ENCODE measurements at regions not wholly inside any gene's neighbourhood (a gene's known extent, or its start where the extent isn't known, plus 50 kb on each side); places are given as distances from the start of the nearest gene placed in this dataset.

DNA sequence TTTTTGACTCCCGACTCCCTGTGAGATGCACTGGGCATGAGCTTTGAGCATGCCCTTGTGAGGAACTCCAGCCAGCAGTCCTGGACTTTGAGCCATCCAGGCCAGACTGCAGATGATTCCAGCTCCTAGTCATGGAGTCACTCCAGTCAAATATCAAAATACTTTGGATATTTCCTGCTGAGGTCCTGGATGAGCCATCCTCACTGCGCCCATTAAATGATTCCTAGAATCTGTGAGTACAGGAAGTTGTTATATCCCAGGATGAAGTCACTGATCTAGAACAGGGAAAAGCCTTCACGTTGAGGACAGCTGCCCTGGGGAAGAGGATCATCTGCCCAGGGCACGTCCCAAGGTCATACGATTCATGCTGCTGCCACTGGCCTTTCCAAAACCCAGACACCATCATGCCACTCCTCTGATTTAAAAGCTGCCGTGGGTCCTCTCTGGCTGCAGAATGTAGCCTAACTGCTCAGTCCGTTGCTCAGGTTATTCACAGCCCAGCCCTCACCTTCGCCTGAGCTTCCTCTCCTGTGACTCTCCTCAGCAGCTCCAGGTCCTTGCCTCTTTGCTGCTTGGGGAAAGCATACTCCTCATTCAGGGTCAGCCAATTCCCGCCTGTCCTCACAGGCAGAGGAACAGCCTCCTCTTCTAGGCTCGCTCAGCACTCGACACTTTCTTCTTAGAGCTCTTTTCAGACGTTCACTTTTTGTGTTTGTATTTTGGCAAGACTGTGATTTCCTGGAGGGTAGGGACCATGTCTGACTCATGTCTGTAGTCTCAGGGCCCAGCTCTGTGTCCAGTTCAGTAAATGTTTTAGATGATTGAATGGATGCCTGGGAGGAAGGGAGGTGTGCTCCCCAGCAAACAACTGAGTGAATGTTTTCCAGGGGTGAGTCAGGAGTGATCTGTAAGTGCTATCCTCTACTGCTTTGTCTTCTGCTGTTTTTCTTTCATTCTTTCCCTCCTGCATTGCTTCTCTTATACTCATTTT, 157.8 kb downstream of the SNX10 start:
- Histone ChIP-seq H2BK15ac (ENCODE audit: low read depth, low read length) (no peak overlapping the region), H4K20me1 (ENCODE audit: insufficient read depth, low read length) (no peaks in the 10 kb centered on the region), H4K5ac (ENCODE audit: low read depth, low read length) (no peak overlapping the region), H3K23ac (ENCODE audit: low read depth, low read length) (no peak overlapping the region), H2BK20ac (ENCODE audit: low read depth, low read length) (no peak overlapping the region), H3K9ac (ENCODE audit: low read depth, low read length) (no peak overlapping the region), H2AK9ac (replicated peaks; ENCODE audit: low read depth, low read length, poor library complexity) (no peak overlapping the region), H2AK5ac (ENCODE audit: low read depth, low read length) (no peak overlapping the region), H3K4me3 (ENCODE audit: insufficient read depth, low read depth, low read length) (no peak overlapping the region), H3K4me2 (ENCODE audit: low read depth, low read length) (no peak overlapping the region), H4K91ac (ENCODE audit: insufficient read depth, low read depth, low read length) (no peak overlapping the region), H2BK5ac (ENCODE audit: low read depth, low read length, poor library complexity, severe bottlenecking) (no peak overlapping the region), H3K56ac (ENCODE audit: extremely low read depth, insufficient read depth, low read length) (no peak overlapping the region), H3K14ac (replicated peaks; ENCODE audit: low read depth, low read length) (no peak overlapping the region), H3K18ac (ENCODE audit: low read depth, low read length) (no peak overlapping the region), H3K9me1 (ENCODE audit: insufficient read depth, low read length) (no peaks in the 10 kb centered on the region), H3K36me3 (ENCODE audit: control insufficient read depth, insufficient read depth, low read length) (no peaks in the 10 kb centered on the region), H3K79me1 (ENCODE audit: low read depth in 1 of 2, low read length in 2 of 2) (no peaks in the 10 kb centered on the region), H3K4me1 (ENCODE audit: control insufficient read depth, insufficient read depth, low read length) (no peaks in the 10 kb centered on the region), H4K8ac (ENCODE audit: low read depth in 2 of 2, low read length in 2 of 2) (no peak overlapping the region), H3K27ac (ENCODE audit: insufficient read depth, low read length) (no peak overlapping the region), H2BK120ac (ENCODE audit: low read depth, low read length) (no peak overlapping the region), H3K9me3 (ENCODE audit: control insufficient read depth, insufficient read depth, low read length) (no peaks in the 10 kb centered on the region), H3K4ac (ENCODE audit: low read depth, low read length) (no peak overlapping the region), H3K27me3 (ENCODE audit: control insufficient read depth, insufficient read depth, low read length) (no peaks in the 10 kb centered on the region), H2AFZ (replicated peaks; ENCODE audit: low read length, poor library complexity) (no peak overlapping the region)
- WGBS, 2 experiments (ENCODE audit: extremely low coverage in 2 of 2, insufficient read length in 1 of 2): 60% methylated on average over 5 of the region's 12 CpGs; no CpG with 5 or more reads in 1 of the 2 experiments
- DNase-seq (peak; percentile 15), ATAC-seq (ENCODE audit: low read depth) (0 out of 2 replicates have a peak, but pooled peaks have one; percentile 24)
- POLR2A ChIA-PET (ENCODE audit: unreplicated experiment): no interaction called here
- intact Hi-C loops (cut with micrococcal nuclease) (no loop called here), dilution Hi-C loops (cut with HindIII; ENCODE audit: low sequenced_read_pairs, unreplicated experiment) (no loop called here), in situ Hi-C loops (cut with MboI; ENCODE audit: low sequenced_read_pairs) (no loop called here)
- BruUV-seq (replicated peaks): no TSS peak
- no peak for TF ChIP-seq POLR2A (IDR thresholded peaks at IDR 0.05; ENCODE audit: low read depth, low read length)
- no peak for TF ChIP-seq MAZ (IDR thresholded peaks at IDR 0.05; ENCODE audit: borderline replicate concordance, low read depth, low read length)
- no peak for TF ChIP-seq MXI1 (IDR thresholded peaks at IDR 0.05; ENCODE audit: borderline replicate concordance, low read depth, low read length)
- no peak for TF ChIP-seq RCOR1 (IDR thresholded peaks at IDR 0.05; ENCODE audit: insufficient replicate concordance, low read length)
- no peak for TF ChIP-seq RFX5 (IDR thresholded peaks at IDR 0.05; ENCODE audit: low read depth, low read length)
- no peak for TF ChIP-seq NFE2L2 (IDR thresholded peaks at IDR 0.05; ENCODE audit: low read depth, low read length)
- no peak for TF ChIP-seq FOS (IDR thresholded peaks at IDR 0.05; ENCODE audit: low read depth, low read length)
- CTCF ChIA-PET: no interaction called here
